Activated CD4-positive, alpha-beta T cell treated with anti-CD3 and anti-CD28 coated beads, Interleukin-2, amount 10 ng/mL, durations not matched to agents 24 days and 14 days (primary cell): ENCODE measurements at regions not wholly inside any gene's neighbourhood (a gene's known extent, or its start where the extent isn't known, plus 50 kb on each side); places are given as distances from the start of the nearest gene placed in this dataset.

ENCODE experiments used
- DNase-seq: peaks from one replicate; pipeline ENCODE4 v3.0.0; 2022
- H3K27ac Mint-ChIP-seq: one replicate; pipeline ENCODE4 v1.8.0; 2022; ENCODE audit warnings: mild to moderate bottlenecking, mixed read lengths
- H3K27me3 Mint-ChIP-seq: one replicate; pipeline ENCODE4 v1.8.0; 2022; ENCODE audit warnings: mixed read lengths
- H3K36me3 Mint-ChIP-seq: one replicate; pipeline ENCODE4 v1.8.0; 2022; ENCODE audit warnings: low read depth, mild to moderate bottlenecking, mixed read lengths
- H3K4me1 Mint-ChIP-seq: one replicate; pipeline ENCODE4 v1.8.0; 2021; ENCODE audit warnings: mixed read lengths
- H3K4me3 Mint-ChIP-seq: one replicate; pipeline ENCODE4 v1.8.0; 2022; ENCODE audit warnings: mild to moderate bottlenecking, moderate library complexity, mixed read lengths
- H3K9me3 Mint-ChIP-seq: one replicate; pipeline ENCODE4 v1.8.0; 2021; ENCODE audit warnings: mixed read lengths
- intact Hi-C: fragments of 100-400 bp; cut with micrococcal nuclease; formaldehyde crosslinking; loops from one replicate; pipeline ENCODE4 v1.15.1; 2023

DNA sequence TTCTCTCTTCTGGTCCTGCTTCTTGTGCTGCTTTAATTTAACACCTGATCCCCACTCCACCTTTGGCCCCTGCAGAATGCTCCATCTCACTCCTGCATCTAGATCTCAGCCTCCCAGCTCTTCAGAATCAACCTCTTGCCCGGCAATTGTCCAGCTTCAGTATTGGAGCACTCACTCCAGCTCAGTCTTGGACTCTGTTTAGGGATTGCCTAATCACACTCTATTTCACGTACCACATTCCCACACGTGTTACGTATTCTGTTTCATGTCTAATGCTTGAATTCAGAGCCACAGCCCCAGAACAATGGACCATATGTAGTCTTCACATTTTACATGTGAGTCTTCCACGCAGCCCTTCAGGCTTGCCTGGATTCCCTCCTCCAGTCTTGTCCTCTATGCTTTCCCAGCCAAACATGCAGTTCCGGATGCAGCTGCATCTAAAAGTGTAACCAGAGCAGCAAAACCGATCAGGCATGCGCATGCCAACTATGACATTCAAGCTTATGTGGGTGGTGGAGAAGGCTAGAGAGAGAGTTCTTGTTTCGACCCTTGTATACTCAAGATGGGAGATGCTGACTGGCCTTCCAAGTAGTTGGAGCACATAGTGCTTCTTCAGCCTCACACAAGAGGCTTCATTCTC, 105.2 kb upstream of the FAM9A start:
- DNase-seq: no peak
- no peaks in the 10 kb centered on the region for H3K4me1 Mint-ChIP-seq
- H3K36me3 Mint-ChIP-seq: no peaks in the 10 kb centered on the region
- H3K4me3 Mint-ChIP-seq: no peak overlapping the region
- intact Hi-C loops: no loop called here
- no peak overlapping the region for H3K27ac Mint-ChIP-seq
- no peaks in the 10 kb centered on the region for H3K9me3 Mint-ChIP-seq
- H3K27me3 Mint-ChIP-seq: no peaks in the 10 kb centered on the region

DNA sequence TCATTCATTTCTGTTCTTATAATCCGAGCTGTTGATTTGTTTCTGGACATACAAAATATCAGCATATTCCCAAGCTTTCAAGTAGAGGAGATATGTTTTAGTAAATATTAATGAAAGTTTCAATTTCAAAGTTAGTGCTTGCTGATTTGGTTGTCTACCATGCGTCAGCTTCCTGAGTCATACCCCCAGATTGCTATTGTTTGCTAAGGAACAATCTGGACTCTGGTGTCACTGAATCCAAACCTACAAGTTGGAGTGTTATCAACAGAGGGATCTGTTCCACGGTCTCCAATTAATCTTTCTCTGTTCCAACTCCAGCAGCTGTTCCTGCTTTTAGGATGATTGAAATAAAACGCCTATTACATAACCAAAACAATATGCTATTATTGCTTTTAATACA, 96.1 kb upstream of the FAM9A start:
- no peak overlapping the region for H3K4me3 Mint-ChIP-seq
- H3K4me1 Mint-ChIP-seq: no peaks in the 10 kb centered on the region
- no peaks in the 10 kb centered on the region for H3K36me3 Mint-ChIP-seq
- intact Hi-C loops: no loop called here
- no peak overlapping the region for H3K27ac Mint-ChIP-seq
- H3K27me3 Mint-ChIP-seq: peaks cover 5% of the 10 kb centered on the region
- DNase-seq: no peak
- H3K9me3 Mint-ChIP-seq: no peaks in the 10 kb centered on the region

DNA sequence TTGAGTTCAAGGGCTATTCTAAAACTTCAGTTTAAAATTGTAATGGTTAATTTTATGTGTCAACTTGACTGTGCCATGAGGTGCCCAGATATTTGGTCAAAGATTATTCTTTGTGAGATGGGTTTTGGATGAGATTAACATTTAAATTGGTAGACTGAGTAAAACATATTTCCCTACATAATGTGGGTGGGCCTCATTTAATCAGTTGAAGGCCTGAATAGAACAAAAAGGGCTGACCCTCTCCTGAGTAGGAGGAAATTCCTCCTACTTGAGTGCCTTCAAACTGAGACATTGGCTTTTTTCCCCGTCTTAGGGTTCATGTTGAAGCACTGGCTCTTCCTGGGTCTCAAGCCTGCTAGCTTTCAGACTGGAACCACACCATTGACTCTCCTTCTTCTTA, 89.6 kb upstream of the FAM9A start:
- Mint-ChIP-seq H3K4me1 (no peaks in the 10 kb centered on the region), H3K4me3 (no peak overlapping the region), H3K9me3 (no peaks in the 10 kb centered on the region), H3K27ac (no peak overlapping the region), H3K36me3 (no peaks in the 10 kb centered on the region), H3K27me3 (peaks cover 5% of the 10 kb centered on the region)
- no peak for DNase-seq
- intact Hi-C loops: no loop called here

DNA sequence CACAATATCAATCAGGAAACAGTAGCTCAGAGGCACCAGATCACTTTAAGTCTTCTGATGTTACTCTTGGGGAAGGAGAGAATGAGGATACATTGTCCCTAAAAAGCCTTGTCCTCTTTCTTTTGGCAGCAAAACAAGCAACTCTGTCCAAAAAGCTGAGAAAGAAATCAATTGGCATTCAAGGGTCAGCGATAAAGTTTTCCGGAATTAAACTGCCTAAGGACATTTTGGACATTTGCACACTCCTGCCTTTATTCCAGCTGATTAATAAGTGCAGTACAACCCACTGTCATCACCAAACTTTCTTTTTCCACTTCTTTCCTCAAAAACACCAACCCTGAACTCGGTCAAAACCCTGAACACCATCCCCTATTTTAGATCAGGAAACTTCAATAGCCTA, 85.8 kb upstream of the FAM9A start:
- Mint-ChIP-seq H3K4me1 (no peaks in the 10 kb centered on the region), H3K27ac (no peak overlapping the region), H3K9me3 (no peaks in the 10 kb centered on the region), H3K27me3 (peaks cover 6% of the 10 kb centered on the region), H3K36me3 (no peaks in the 10 kb centered on the region), H3K4me3 (no peak overlapping the region)
- DNase-seq: no peak
- intact Hi-C loops: no loop called here

DNA sequence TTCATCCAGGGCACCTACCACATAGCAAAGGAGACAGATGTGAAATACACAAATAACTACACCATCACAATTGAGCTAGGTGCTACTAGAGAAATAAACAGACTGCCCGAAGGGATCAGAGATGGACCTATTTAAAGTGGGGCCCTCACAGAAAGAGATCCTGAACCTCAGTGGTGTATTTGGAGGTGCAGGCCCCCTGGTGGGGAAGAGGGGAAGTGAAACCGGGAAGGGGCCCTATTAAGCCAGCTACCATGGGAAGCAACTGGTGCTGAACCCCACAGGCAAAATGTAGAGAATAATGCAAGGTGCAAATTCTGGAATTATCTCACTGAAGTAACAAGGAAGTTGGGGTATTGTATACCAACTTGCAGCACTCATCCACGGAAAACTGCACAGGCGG, 78.6 kb upstream of the FAM9A start:
- no peak overlapping the region for H3K27ac Mint-ChIP-seq
- no peaks in the 10 kb centered on the region for H3K9me3 Mint-ChIP-seq
- no peak overlapping the region for H3K4me3 Mint-ChIP-seq
- no peaks in the 10 kb centered on the region for H3K36me3 Mint-ChIP-seq
- peak; percentile 68 for DNase-seq
- peaks cover 6% of the 10 kb centered on the region for H3K27me3 Mint-ChIP-seq
- no peaks in the 10 kb centered on the region for H3K4me1 Mint-ChIP-seq
- intact Hi-C loops: no loop called here

DNA sequence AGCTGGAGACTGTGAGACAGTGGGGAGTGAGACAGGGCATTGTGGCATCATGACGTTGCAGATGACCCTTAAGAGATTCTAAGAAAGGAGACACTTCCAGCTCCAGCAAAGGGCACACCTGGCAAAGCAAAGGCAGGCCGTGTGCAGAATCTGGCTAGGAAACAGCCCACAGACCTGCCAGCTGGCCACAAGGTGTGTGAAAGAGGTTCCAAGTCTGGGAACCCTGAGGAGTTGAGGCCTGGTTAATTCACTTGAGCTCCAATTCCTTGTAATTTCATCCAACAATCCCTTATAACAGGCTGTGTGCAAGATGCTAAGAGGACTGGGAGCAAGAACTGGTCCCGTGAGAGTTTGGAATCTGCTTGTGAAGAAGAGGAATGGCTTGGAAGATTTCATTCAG, 72.8 kb upstream of the FAM9A start:
- intact Hi-C loops: no loop called here

DNA sequence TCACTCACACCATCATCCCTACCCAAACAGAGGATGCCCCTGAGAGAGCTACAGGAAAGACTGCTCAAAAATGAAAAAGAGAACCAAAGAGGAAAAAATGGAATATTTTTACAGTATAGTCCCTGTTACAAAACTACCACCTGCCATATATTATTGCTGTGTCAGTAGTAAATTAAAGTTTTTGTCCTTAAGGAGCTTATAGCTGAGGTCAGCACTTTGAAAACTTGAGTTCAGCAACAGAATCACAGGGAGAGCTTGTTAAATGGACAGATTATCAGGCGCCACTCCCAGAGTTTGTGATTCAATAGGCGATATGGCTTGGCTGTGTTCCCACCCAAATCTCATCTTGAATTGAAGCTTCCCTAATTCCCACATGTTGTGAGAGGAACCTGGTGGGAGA, 71.9 kb upstream of the FAM9A start:
- Mint-ChIP-seq H3K27me3 (peaks cover 4% of the 10 kb centered on the region), H3K9me3 (no peaks in the 10 kb centered on the region), H3K4me3 (no peak overlapping the region), H3K36me3 (no peaks in the 10 kb centered on the region), H3K4me1 (no peaks in the 10 kb centered on the region), H3K27ac (no peak overlapping the region)
- DNase-seq: no peak
- intact Hi-C loops: no loop called here

More for the DNA sequence above, 72.8 kb upstream of the FAM9A start:
- Mint-ChIP-seq H3K4me1 (no peaks in the 10 kb centered on the region), H3K4me3 (no peak overlapping the region), H3K27me3 (peaks cover 4% of the 10 kb centered on the region), H3K27ac (no peak overlapping the region), H3K9me3 (no peaks in the 10 kb centered on the region), H3K36me3 (no peaks in the 10 kb centered on the region)
- no peak for DNase-seq

DNA sequence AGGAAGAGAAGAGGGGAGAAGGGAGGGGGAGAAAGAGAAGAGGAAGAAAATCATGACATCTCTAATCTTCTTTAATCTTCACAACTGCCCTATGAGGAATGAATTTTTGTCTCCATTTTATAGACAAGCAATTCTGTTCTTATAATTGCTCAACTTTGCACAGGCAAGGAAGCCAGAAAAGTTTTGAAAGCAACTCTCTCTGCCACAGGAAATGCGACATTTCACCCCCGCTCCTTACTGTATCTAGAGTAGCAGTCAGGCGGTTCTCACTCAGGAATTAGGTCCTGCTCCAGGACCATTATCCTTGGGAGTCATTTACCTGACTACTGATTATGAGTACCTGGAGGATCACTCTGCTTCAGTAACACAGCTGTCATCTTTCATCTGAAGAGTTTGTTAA, 69.2 kb upstream of the FAM9A start:
- Mint-ChIP-seq H3K4me3 (no peak overlapping the region), H3K27me3 (peaks cover 5% of the 10 kb centered on the region), H3K36me3 (no peaks in the 10 kb centered on the region), H3K9me3 (no peaks in the 10 kb centered on the region), H3K4me1 (no peaks in the 10 kb centered on the region), H3K27ac (no peak overlapping the region)
- no peak for DNase-seq
- intact Hi-C loops: no loop called here

DNA sequence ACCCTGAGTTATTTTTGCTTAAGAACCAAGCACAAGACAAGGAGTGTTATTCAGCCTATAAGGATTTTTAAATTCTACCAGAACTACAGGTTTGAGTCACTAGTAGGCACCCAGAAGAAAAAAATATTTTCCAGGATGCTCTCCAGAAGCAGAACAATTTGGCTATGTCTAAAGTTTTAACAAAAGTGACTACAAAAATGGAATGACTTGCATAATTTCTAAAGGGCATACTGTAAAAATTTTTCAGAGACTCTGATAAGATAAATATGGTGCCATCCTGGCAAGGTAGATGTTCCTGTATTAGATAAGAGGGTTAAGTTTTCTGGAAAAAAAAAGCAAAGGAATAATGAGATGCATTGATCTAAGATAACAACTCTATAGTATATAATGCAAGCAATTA, 68.6 kb upstream of the FAM9A start:
- no peaks in the 10 kb centered on the region for H3K36me3 Mint-ChIP-seq
- H3K4me1 Mint-ChIP-seq: no peaks in the 10 kb centered on the region
- no peak overlapping the region for H3K4me3 Mint-ChIP-seq
- no peaks in the 10 kb centered on the region for H3K9me3 Mint-ChIP-seq
- DNase-seq: no peak
- H3K27me3 Mint-ChIP-seq: peaks cover 5% of the 10 kb centered on the region
- H3K27ac Mint-ChIP-seq: no peak overlapping the region
- intact Hi-C loops: no loop called here

DNA sequence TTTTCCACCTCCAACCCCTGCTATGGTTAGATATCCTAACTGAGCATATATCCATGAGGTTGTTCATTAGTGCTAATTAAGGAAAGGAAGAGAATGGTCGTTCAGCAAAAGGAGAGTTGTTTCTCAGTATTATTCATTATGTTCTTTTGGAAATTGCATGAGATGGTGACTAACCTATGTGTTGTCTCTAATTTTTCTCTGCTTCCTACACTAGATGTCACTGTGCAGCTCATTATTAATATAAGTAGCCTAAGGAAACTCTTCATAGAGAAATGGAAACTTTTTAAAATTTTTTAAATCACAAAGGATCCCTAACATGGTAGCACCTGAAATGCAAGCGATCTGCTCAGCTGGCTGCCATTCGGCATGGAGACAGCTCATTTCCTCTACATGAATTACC, 67.7 kb upstream of the FAM9A start:
- Mint-ChIP-seq H3K4me1 (no peaks in the 10 kb centered on the region), H3K36me3 (no peaks in the 10 kb centered on the region)
- intact Hi-C loops: no loop called here

DNA sequence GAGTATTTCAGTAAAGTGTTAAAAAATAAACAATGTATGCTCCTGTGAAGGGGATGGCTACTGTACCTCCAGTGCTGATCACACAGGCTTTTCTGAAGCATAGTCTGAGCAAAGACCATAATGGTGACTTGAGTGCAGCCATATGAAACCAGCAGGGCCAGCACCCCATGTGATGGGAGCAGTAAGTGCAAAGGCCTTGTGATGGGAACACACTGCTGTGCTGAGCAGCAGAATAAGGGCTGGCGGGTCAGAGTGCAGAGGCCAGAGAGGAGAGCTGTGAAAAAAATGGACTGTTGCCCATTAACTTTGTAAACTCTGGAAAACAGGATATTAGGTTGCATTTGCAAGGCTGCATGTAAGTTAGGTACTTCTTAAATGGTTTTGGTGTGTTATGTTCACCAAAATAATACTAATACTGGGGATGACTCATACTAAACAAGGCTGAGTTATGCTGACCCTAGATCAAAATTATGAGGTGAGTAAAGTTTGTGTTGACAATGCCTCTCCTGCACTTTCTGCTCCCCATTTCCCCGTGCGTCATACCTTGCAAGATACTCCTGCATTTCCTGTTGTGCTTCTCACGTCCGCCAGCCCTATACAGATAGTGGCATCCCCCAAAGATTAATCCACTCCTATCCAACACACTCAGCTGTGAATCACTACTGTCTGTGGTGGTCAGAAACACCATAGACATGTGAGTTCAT, 67.0 kb upstream of the FAM9A start:
- no peak overlapping the region for H3K4me3 Mint-ChIP-seq
- H3K27me3 Mint-ChIP-seq: peaks cover 5% of the 10 kb centered on the region
- intact Hi-C loops: no loop called here
- H3K36me3 Mint-ChIP-seq: no peaks in the 10 kb centered on the region
- H3K4me1 Mint-ChIP-seq: no peaks in the 10 kb centered on the region
- no peaks in the 10 kb centered on the region for H3K9me3 Mint-ChIP-seq
- no peak overlapping the region for H3K27ac Mint-ChIP-seq
- no peak for DNase-seq

More for the DNA sequence above, 67.7 kb upstream of the FAM9A start:
- H3K9me3 Mint-ChIP-seq: no peaks in the 10 kb centered on the region
- H3K4me3 Mint-ChIP-seq: no peak overlapping the region
- peaks cover 5% of the 10 kb centered on the region for H3K27me3 Mint-ChIP-seq
- DNase-seq: no peak
- H3K27ac Mint-ChIP-seq: no peak overlapping the region

DNA sequence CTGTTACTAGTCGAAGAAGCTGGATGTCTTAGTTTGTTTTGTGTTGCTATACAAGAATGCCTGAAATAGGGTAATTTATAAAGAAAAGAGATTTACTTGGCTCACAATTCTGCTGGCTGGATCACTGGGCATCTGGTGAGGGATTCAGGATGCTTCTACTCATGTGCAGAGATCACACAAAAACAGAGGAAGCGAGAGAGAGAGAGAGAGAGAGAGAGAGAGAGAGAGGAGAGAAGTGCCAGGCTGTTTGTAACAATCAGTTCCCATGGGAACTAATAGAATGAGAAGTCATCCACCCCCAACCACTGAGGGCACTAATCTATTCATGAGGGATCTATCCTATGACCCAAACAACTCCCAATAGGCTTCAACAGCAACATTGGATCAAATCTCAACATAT, 66.2 kb upstream of the FAM9A start:
- Mint-ChIP-seq H3K36me3 (no peaks in the 10 kb centered on the region), H3K27ac (no peak overlapping the region), H3K9me3 (no peaks in the 10 kb centered on the region), H3K4me1 (no peaks in the 10 kb centered on the region), H3K27me3 (peaks cover 5% of the 10 kb centered on the region), H3K4me3 (no peak overlapping the region)
- intact Hi-C loops: no loop called here
- no peak for DNase-seq

DNA sequence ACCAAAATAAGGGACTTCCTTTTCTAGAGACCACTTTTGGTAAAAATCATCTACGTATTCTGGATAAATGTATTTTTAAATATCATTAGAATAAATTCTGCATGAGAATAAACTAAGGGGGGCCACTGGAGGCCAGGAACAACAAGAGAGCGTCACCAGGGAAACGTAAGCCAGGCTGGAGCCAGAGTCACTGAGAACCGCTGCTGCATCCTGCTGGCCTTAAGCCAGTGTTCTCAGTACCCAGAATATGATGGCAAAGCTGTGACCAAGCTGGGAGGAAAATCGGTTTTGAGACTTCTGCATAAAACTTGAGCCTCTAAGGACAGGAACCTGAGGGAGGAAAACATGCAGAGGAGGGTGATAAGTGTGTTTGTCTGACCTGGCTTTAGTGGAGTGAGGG, 63.0 kb upstream of the FAM9A start:
- DNase-seq: no peak
- Mint-ChIP-seq H3K4me3 (no peak overlapping the region), H3K9me3 (no peaks in the 10 kb centered on the region), H3K27ac (no peak overlapping the region), H3K27me3 (peaks cover 2% of the 10 kb centered on the region), H3K4me1 (no peaks in the 10 kb centered on the region), H3K36me3 (no peaks in the 10 kb centered on the region)
- intact Hi-C loops: no loop called here

DNA sequence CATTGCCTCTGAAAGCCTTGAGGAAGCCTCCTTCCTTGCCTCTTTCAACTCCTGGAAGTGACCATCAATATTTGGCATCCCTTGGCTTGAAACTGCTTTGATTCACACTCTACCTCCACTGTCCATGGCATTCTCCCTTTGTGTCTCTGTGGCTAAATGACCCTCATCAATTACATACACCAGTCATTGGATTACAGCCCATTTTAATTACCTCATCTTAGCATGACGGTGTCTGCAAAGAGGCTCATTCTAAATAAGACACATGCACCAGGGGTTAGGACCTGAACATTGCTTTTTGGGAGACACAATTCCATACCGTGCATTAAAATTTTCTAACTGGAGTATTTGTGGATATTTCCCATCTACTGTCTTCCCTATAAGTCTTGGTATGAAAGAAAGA, 60.7 kb upstream of the FAM9A start:
- no peak for DNase-seq
- Mint-ChIP-seq H3K27ac (no peak overlapping the region), H3K4me3 (no peak overlapping the region), H3K27me3 (peaks cover 2% of the 10 kb centered on the region), H3K36me3 (no peaks in the 10 kb centered on the region), H3K4me1 (no peaks in the 10 kb centered on the region), H3K9me3 (no peaks in the 10 kb centered on the region)
- intact Hi-C loops: no loop called here
